ENCODE measurements at regions not wholly inside any gene's neighbourhood (a gene's known extent, or its start where the extent isn't known, plus 50 kb on each side); places are given as distances from the start of the nearest gene placed in this dataset.
"Not testable (repeated sequence)": the region's sequence is repeated elsewhere in the genome, so short reads cannot be mapped to it uniquely, and the experiment has no call there.

- intact Hi-C loops (cut with micrococcal nuclease): no loop called here
- Histone ChIP-seq H3K27ac (ENCODE audit: low read length) (no peak overlapping the region), H3K27me3 (ENCODE audit: control insufficient read depth, insufficient read depth, low read length) (no peaks in the 10 kb centered on the region), H3K4me3 (ENCODE audit: low read length) (no peak overlapping the region), H3K9me3 (ENCODE audit: control insufficient read depth, insufficient read depth, low read length) (peaks cover 12% of the 10 kb centered on the region), H3K4me1 (ENCODE audit: control insufficient read depth, insufficient read depth, low read length) (no peaks in the 10 kb centered on the region), H3K36me3 (ENCODE audit: control insufficient read depth, insufficient read depth, low read length) (no peaks in the 10 kb centered on the region)
- no peaks in the 10 kb centered on the region for H3K27me3 Mint-ChIP-seq (ENCODE audit: low read depth in 2 of 2)
- no peak overlapping the region for H3K4me3 Mint-ChIP-seq
- TF ChIP-seq, protein P1, sequence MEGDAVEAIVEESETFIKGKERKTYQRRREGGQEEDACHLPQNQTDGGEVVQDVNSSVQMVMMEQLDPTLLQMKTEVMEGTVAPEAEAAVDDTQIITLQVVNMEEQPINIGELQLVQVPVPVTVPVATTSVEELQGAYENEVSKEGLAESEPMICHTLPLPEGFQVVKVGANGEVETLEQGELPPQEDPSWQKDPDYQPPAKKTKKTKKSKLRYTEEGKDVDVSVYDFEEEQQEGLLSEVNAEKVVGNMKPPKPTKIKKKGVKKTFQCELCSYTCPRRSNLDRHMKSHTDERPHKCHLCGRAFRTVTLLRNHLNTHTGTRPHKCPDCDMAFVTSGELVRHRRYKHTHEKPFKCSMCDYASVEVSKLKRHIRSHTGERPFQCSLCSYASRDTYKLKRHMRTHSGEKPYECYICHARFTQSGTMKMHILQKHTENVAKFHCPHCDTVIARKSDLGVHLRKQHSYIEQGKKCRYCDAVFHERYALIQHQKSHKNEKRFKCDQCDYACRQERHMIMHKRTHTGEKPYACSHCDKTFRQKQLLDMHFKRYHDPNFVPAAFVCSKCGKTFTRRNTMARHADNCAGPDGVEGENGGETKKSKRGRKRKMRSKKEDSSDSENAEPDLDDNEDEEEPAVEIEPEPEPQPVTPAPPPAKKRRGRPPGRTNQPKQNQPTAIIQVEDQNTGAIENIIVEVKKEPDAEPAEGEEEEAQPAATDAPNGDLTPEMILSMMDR (IDR thresholded peaks at IDR 0.05): no peak
- H3K9me3 Mint-ChIP-seq: peaks cover 19 to 30% of the 10 kb centered on the region in 2 donors
- H3K36me3 Mint-ChIP-seq: peaks cover 25% of the 10 kb centered on the region
- ATAC-seq (peak in 1 of 3 donors; percentile 18), DNase-seq (peak in 1 of 2 donors; percentile 39)
- H3K27ac Mint-ChIP-seq: no peak overlapping the region
- WGBS (ENCODE audit: insufficient coverage): 51% methylated on average over 68 of the region's 68 CpGs
- H3K4me1 Mint-ChIP-seq: no peaks in the 10 kb centered on the region
Observed at GRCh38 chr20:29079769-29080690, 2177.4 kb upstream of the DEFB115 start.

- Mint-ChIP-seq H3K36me3 (peaks cover 19% of the 10 kb centered on the region), H3K9me3 (peaks cover 17 to 28% of the 10 kb centered on the region in 2 donors)
- WGBS (ENCODE audit: insufficient coverage): no CpG with 5 or more reads among the region's 1 CpG
- H3K4me1 Mint-ChIP-seq; intact Hi-C loops (cut with micrococcal nuclease); H3K4me3 ChIP-seq (ENCODE audit: low read length); H3K4me3 Mint-ChIP-seq; ATAC-seq; H3K4me1 ChIP-seq (ENCODE audit: control insufficient read depth, insufficient read depth, low read length); H3K27ac Mint-ChIP-seq; DNase-seq; H3K27me3 Mint-ChIP-seq (ENCODE audit: low read depth in 2 of 2); H3K27ac ChIP-seq (ENCODE audit: low read length); H3K36me3 ChIP-seq (ENCODE audit: control insufficient read depth, insufficient read depth, low read length); H3K27me3 ChIP-seq (ENCODE audit: control insufficient read depth, insufficient read depth, low read length): not testable (repeated sequence)
- peaks cover 15% of the 10 kb centered on the region for H3K9me3 ChIP-seq (ENCODE audit: control insufficient read depth, insufficient read depth, low read length)
Observed at GRCh38 chr20:29081712-29082111, 2175.8 kb upstream of the DEFB115 start.

DNA sequence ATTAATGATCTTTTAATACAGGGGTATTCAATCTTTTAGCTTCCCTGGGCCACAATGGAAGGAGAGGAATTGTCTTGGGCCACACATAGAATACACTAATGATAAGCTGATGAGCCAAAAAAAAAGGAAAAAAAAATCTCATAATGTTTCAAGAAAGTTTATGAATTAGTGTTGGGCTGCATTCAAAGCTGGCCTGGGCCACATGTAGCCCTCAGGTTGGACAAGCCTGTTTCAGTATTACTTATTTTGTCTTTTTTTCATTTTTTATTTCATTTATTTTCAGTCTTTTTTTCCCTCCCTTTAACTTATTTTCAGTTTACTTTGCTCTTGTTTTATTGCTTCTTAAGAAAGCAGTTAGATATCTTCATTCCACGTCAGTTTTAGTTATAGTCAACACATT lies 2171.8 kb upstream of the DEFB115 start:
- Mint-ChIP-seq H3K9me3 (peaks cover 19 to 26% of the 10 kb centered on the region in 2 donors), H3K4me1 (no peaks in the 10 kb centered on the region), H3K4me3 (no peak overlapping the region), H3K27me3 (ENCODE audit: low read depth in 2 of 2) (no peaks in the 10 kb centered on the region), H3K27ac (no peak overlapping the region), H3K36me3 (peaks cover 38% of the 10 kb centered on the region)
- intact Hi-C loops (cut with micrococcal nuclease): no loop called here
- TF ChIP-seq, protein P1 (IDR thresholded peaks at IDR 0.05): no peak
- Histone ChIP-seq H3K9me3 (ENCODE audit: control insufficient read depth, insufficient read depth, low read length) (peaks cover 14% of the 10 kb centered on the region), H3K27ac (ENCODE audit: low read length) (no peak overlapping the region), H3K27me3 (ENCODE audit: control insufficient read depth, insufficient read depth, low read length) (no peaks in the 10 kb centered on the region), H3K4me1 (ENCODE audit: control insufficient read depth, insufficient read depth, low read length) (no peaks in the 10 kb centered on the region), H3K4me3 (ENCODE audit: low read length) (no peak overlapping the region), H3K36me3 (ENCODE audit: control insufficient read depth, insufficient read depth, low read length) (no peaks in the 10 kb centered on the region)
- DNase-seq (no peak), ATAC-seq (no peak)
- WGBS (ENCODE audit: insufficient coverage): 67% methylated on average over 1 of the region's 1 CpG

DNA sequence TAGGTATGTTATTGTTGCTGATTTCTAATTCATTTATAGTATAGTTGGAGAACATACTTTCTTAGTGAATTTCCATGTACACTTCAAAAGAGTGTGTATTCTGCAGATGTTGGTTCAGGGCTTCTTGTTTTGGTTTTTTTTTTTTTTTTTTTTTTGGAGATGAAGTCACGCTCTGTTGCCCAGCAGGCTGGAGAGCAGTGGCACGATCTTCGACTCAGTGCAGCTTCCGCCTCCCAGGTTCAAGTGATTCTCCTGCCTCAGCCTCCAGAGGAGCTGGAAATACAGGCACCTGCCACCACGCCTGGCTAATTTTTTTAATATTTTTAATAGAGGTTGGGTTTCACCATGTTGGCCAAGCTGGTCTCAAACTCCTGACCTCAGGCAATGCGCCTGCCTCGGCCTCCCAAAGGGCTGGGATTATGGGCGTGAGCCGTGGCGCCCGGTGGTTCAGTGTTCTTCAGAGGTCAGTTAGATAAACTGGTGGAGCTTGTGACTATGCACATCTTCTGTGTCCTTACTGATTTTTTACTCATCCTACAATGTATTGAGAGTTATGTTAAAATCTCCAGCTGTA lies 2171.2 kb upstream of the DEFB115 start:
- 80% methylated on average over 11 of the region's 11 CpGs for WGBS (ENCODE audit: insufficient coverage)
- H3K9me3 ChIP-seq (ENCODE audit: control insufficient read depth, insufficient read depth, low read length): peaks cover 14% of the 10 kb centered on the region
- ATAC-seq; H3K4me1 Mint-ChIP-seq; H3K4me1 ChIP-seq (ENCODE audit: control insufficient read depth, insufficient read depth, low read length); H3K27ac Mint-ChIP-seq; H3K36me3 ChIP-seq (ENCODE audit: control insufficient read depth, insufficient read depth, low read length); H3K27me3 ChIP-seq (ENCODE audit: control insufficient read depth, insufficient read depth, low read length); H3K27me3 Mint-ChIP-seq (ENCODE audit: low read depth in 2 of 2); DNase-seq; H3K27ac ChIP-seq (ENCODE audit: low read length); intact Hi-C loops (cut with micrococcal nuclease); H3K4me3 Mint-ChIP-seq; H3K4me3 ChIP-seq (ENCODE audit: low read length): not testable (repeated sequence)
- peaks cover 38% of the 10 kb centered on the region for H3K36me3 Mint-ChIP-seq
- peaks cover 21 to 26% of the 10 kb centered on the region in 2 donors for H3K9me3 Mint-ChIP-seq

Measured in natural killer cell (primary cell).